Prostate gland (tissue), 2 donors: ENCODE measurements at regions not wholly inside any gene's neighbourhood (a gene's known extent, or its start where the extent isn't known, plus 50 kb on each side); places are given as distances from the start of the nearest gene placed in this dataset.
A peak's percentile ranks its signal among the peaks of the same experiment; 100 is the strongest.

ENCODE experiments used
- CTCF ChIP-seq, 4 experiments: fragments of 200-600 bp in 2 of 4; fragments of 450-650 bp in 2 of 4; sonication (generic) in 2 of 4; IDR thresholded peaks; 1 replicate in 3 of 4; 2 replicates in 1 of 4; pipeline ENCODE4 v1.5.1; 2016 to 2019; ENCODE audit warnings: antibody characterized with exemption in 4 of 4, mild to moderate bottlenecking in 2 of 4, moderate library complexity in 2 of 4
- POLR2A ChIP-seq: fragments of 450-650 bp; IDR thresholded peaks from one replicate; pipeline ENCODE4 v1.6.1; 2016; ENCODE audit warnings: antibody characterized with exemption, mild to moderate bottlenecking
- POLR2AphosphoS5 ChIP-seq: sonication (generic); formaldehyde crosslinking; IDR thresholded peaks from one replicate; pipeline ENCODE4 v1.6.1; 2017; ENCODE audit warnings: antibody characterized with exemption

- peak; percentile 34 to 68 (median 62) for TF ChIP-seq CTCF (IDR thresholded peaks at IDR 0.05)
- no peak for TF ChIP-seq POLR2AphosphoS5
- TF ChIP-seq POLR2A: no peak
These were observed 83.9 kb downstream of the FASLG start for GRCh38 chr1:172742599-172743500.
